Muscle layer of duodenum (tissue), 2 donors: ENCODE measurements at regions not wholly inside any gene's neighbourhood (a gene's known extent, or its start where the extent isn't known, plus 50 kb on each side); places are given as distances from the start of the nearest gene placed in this dataset.
"Not testable (repeated sequence)": the region's sequence is repeated elsewhere in the genome, so short reads cannot be mapped to it uniquely, and the experiment has no call there.

Experiments used
- H3K27ac ChIP-seq: one replicate; pipeline ENCODE4 v1.7.0; 2013; ENCODE audit warnings: mild to moderate bottlenecking, low read length
- H3K27me3 ChIP-seq: one replicate; pipeline ENCODE4 v1.7.0; 2013; ENCODE audit warnings: low read depth, mild to moderate bottlenecking, control low read depth, low read length
- H3K36me3 ChIP-seq, 2 donors: one replicate each; pipeline ENCODE4 v1.7.0; 2013; ENCODE audit warnings: low read length in 2 of 2, control low read depth in 1 of 2, mild to moderate bottlenecking in 1 of 2; ENCODE audit not compliant: insufficient read depth in 2 of 2, control insufficient read depth in 1 of 2
- H3K4me1 ChIP-seq, 2 donors: one replicate each; pipeline ENCODE4 v1.7.0; 2013; ENCODE audit warnings: low read length in 2 of 2, mild to moderate bottlenecking in 2 of 2, control low read depth in 1 of 2, moderate library complexity in 1 of 2; ENCODE audit not compliant: insufficient read depth in 2 of 2, control insufficient read depth in 1 of 2
- H3K4me3 ChIP-seq, 2 donors: one replicate each; pipeline ENCODE4 v1.7.0; 2013; ENCODE audit warnings: low read length in 2 of 2, low read depth in 1 of 2, mild to moderate bottlenecking in 1 of 2
- H3K9me3 ChIP-seq, 2 donors: one replicate each; pipeline ENCODE4 v1.7.0; 2013; ENCODE audit warnings: low read length in 2 of 2, control low read depth in 1 of 2, mild to moderate bottlenecking in 1 of 2; ENCODE audit not compliant: control insufficient read depth in 1 of 2
- donor health status: healthy.

DNA sequence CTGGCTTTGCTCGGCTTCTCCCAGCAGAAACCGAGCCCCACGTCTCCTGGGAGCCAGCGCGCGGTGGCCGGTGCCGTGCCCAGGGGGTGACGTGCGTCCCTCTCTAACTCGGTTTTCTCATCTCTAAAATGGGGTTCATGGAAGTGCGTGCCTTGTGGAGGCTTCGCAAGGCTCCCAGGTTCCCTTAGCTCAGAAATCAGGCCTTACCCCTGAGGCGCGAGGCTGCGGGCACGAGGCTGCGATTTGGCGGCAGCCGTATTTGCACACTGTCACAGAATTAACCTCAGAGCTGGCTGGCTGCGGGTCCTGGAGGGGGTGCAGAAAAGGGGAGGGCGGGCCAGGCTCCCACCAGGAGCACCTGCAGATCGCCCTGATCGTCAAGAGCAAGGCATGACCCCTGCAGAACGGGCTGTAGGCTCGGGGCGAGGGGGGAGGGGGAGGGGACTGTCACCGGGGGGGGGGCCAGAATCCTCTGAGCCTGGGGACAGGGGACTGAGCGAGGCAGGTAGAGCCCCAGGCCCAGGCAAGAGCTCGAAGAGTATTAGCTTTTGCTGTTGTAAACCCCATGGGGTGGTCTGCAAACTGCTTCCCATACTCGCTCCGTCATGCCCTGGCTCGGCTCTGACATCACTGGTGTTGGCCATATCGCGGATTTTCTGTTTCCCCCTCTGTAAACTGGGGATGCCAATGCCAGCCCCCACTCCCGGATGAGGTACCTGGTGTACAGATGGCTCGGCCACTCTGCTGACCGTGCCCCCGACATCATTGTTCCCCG lies 62.2 kb downstream of the CCNE1 start:
- no peaks in the 10 kb centered on the region for H3K27me3 ChIP-seq
- peaks cover 0 to 28% of the 10 kb centered on the region in 2 donors for H3K4me1 ChIP-seq
- no peaks in the 10 kb centered on the region for H3K9me3 ChIP-seq
- H3K36me3 ChIP-seq = no peaks in the 10 kb centered on the region
- H3K27ac ChIP-seq = no peak overlapping the region
- peak overlapping the region in 1 of 2 donors; percentile 66 for H3K4me3 ChIP-seq

DNA sequence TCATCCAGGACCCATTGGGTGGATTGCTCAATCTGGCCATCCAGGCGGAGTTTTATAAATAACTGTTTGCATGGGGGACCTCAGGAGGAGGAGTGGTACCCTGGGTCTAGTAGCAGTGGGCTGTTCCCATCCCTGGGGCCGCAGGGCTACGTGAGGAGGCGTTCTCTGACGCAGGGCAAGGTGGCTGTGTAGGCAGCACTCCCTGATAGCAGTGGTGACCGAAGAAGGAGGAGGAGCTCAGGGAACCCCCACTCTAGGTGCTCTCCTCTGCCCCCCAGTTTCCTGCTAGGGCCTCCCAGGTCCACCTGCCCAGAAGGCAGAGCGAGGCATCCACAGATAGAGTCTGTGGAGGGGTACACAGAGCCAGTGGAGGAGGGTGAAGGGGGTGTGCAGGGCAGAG lies 64.1 kb downstream of the CCNE1 start:
- no peak overlapping the region for H3K27ac ChIP-seq
- peaks cover 4% of the 10 kb centered on the region for H3K27me3 ChIP-seq

GRCh38 chr19:29876414-29876813 lies 64.6 kb downstream of the CCNE1 start:
- Histone ChIP-seq H3K4me1 (peaks cover 0 to 28% of the 10 kb centered on the region in 2 donors), H3K4me3 (no peak overlapping the region), H3K27ac (no peak overlapping the region), H3K27me3 (peaks cover 4% of the 10 kb centered on the region), H3K36me3 (no peaks in the 10 kb centered on the region), H3K9me3 (no peaks in the 10 kb centered on the region)

More for the DNA sequence above, 64.1 kb downstream of the CCNE1 start:
- peaks cover 0 to 28% of the 10 kb centered on the region in 2 donors for H3K4me1 ChIP-seq
- H3K4me3 ChIP-seq = no peak overlapping the region
- H3K36me3 ChIP-seq = no peaks in the 10 kb centered on the region
- H3K9me3 ChIP-seq = no peaks in the 10 kb centered on the region

- not testable (repeated sequence) for H3K9me3 ChIP-seq, H3K4me3 ChIP-seq, H3K27me3 ChIP-seq, H3K36me3 ChIP-seq, H3K27ac ChIP-seq
- peaks cover 0 to 28% of the 10 kb centered on the region in 2 donors for H3K4me1 ChIP-seq
Measured at GRCh38 chr19:29876908-29877307, 65.1 kb downstream of the CCNE1 start.

DNA sequence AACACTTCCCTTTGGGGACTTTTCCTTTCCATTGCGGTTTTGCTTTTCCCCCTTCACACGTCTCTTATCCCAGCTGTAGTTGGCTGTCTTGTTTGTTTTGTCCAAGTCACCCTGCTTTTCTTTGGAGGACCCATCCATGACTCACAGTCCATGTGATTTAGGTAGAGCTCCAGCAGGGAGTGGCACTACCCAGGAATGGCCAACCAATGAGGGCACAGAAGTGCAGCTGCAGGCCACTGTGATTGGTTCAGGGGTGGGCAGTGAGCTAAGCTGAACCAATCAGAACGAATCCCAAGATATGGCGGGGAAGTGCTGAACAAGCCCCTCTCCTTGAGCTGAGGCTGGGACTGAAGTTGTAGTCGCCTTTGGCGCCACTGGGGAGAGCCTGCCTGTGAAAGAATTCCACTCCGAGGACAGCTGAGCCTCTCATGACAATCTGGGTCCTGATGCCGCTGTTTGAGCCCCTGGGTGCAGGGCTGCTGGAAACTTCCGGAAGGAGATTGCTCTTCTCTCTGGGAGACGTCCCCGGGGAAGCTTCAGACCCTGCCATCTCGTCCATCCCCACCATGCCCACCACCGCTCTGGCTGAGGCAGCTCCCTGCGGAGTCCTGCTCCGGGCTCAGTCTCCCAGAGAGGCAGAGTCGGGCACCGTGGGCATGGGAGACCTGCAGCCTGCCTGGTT lies 62.9 kb upstream of the URI1 start:
- Histone ChIP-seq H3K36me3 (no peaks in the 10 kb centered on the region), H3K4me1 (peaks cover 0 to 9% of the 10 kb centered on the region in 2 donors), H3K27ac (no peak overlapping the region), H3K4me3 (no peak overlapping the region), H3K27me3 (peaks cover 4% of the 10 kb centered on the region), H3K9me3 (no peaks in the 10 kb centered on the region)

DNA sequence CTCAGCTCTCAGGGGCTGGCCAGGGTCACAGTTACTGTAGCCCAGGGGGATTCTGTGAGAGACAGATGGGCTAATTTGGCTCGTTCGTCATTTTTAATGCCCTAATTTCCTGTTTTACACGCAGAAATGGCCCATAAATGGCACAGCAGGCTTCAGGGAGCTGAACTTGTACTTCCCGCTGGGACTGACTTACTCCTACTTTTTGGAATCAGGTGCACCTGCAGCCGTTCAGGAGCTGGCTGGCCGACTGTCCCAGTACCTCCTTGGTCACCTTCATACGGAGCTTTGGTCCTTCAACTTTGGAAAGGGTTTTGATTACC lies 62.4 kb upstream of the URI1 start:
- H3K27ac ChIP-seq = no peak overlapping the region
- peaks cover 0 to 4% of the 10 kb centered on the region in 2 donors for H3K4me1 ChIP-seq
- no peaks in the 10 kb centered on the region for H3K36me3 ChIP-seq
- peaks cover 4% of the 10 kb centered on the region for H3K27me3 ChIP-seq
- H3K4me3 ChIP-seq = no peak overlapping the region
- H3K9me3 ChIP-seq = no peaks in the 10 kb centered on the region

DNA sequence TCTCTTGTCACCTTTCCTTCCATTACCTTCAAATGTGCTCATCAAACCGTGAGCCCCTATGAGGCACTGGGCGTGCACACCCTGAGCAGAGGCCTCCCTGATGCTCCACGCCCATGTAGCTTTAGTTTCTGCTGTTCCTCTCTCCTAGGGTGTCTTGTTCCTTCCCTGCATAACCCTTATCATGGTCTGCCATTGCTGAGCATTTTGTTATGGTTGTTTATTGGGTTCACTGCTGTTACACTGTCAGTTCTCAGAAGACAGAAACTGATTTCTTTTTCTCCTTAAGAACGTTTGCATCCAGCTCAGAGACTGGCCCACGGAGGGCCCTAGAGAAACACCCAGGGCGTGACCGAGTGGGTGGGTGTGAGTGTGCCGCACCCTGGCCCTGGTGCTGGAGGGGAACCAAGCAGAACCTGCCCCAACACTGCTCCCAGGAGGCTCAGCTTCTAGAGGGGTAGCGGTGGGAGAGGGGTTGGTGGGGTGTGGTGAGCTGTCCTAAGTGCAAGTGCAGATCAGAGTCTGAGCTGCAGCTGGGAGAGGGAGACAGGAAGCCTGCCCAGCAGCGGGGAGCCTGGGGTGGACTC lies 61.4 kb upstream of the URI1 start:
- H3K4me1 ChIP-seq = no peaks in the 10 kb centered on the region

DNA sequence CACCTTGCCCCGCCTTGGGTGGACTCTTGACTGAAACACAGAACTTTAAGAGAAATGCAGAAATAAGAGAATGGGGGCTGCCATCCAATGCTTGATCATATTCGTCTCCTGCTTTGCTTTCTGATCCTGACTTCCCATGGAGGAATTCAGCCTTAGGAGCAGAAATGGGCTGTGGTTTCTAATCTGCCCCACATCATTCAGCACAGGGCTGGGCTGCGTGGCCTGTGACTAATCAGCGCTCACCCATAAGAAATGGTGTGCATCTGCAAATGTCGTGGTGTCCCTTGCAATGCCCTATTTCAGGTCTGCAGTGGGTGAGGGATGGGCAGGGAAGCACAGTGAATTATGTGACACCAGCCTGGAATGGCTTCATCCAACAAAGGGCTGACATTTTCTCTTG lies 60.7 kb upstream of the URI1 start:
- no peak overlapping the region for H3K4me3 ChIP-seq
- peaks cover 4% of the 10 kb centered on the region for H3K27me3 ChIP-seq
- H3K27ac ChIP-seq = no peak overlapping the region
- no peaks in the 10 kb centered on the region for H3K9me3 ChIP-seq
- no peaks in the 10 kb centered on the region for H3K36me3 ChIP-seq
- H3K4me1 ChIP-seq = no peaks in the 10 kb centered on the region

More for the DNA sequence above, 61.4 kb upstream of the URI1 start:
- H3K27me3 ChIP-seq = peaks cover 4% of the 10 kb centered on the region
- no peaks in the 10 kb centered on the region for H3K36me3 ChIP-seq
- no peaks in the 10 kb centered on the region for H3K9me3 ChIP-seq
- no peak overlapping the region for H3K4me3 ChIP-seq
- no peak overlapping the region for H3K27ac ChIP-seq

DNA sequence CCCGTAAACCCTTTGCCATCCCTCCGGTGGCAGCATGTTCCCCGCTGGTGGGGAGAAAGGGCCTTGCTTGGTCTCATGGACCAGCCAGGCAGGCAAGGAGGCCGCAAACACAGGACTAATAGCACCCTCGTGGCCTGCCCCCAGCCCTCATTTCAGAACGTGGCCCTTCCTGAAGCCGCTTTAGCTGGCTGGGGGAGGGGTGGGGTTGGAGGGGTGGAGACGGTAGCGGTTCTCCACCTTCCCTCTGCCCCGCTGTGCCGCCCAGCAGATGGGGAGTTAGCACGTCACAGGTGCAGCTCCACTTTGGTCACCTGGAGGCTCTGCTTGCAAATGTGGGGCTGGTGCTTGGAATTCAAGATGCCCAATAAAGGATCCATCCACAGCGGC lies 59.3 kb upstream of the URI1 start:
- H3K36me3 ChIP-seq = no peaks in the 10 kb centered on the region
- no peak overlapping the region for H3K27ac ChIP-seq
- H3K27me3 ChIP-seq = peaks cover 4% of the 10 kb centered on the region
- H3K4me3 ChIP-seq = no peak overlapping the region
- no peaks in the 10 kb centered on the region for H3K4me1 ChIP-seq
- no peaks in the 10 kb centered on the region for H3K9me3 ChIP-seq

DNA sequence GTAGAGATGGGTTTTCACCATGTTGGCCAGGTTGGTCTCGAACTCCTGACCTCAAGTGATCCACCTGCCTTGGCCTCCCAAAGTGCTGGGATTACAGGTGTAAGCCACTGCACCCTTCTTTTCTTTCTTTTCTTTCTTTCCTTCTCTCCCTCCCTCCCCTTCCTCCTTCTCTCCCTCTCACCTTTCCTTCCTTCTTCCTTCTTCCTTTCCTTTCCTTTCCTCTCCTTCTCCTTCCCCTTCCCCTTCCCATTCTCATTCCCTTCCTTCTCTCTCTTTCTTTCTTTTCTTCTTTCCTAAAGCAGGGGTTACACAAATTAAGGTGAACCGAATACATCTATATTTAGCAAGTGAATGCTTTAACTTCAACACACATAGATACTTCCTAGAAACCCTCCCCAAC lies 58.0 kb upstream of the URI1 start:
- no peak overlapping the region for H3K27ac ChIP-seq
- H3K4me3 ChIP-seq = no peak overlapping the region
- peaks cover 4% of the 10 kb centered on the region for H3K27me3 ChIP-seq
- no peaks in the 10 kb centered on the region for H3K36me3 ChIP-seq
- no peaks in the 10 kb centered on the region for H3K9me3 ChIP-seq
- no peaks in the 10 kb centered on the region for H3K4me1 ChIP-seq

GRCh38 chr19:29884466-29884865 lies 57.6 kb upstream of the URI1 start:
- no peak overlapping the region for H3K4me3 ChIP-seq
- H3K9me3 ChIP-seq = no peaks in the 10 kb centered on the region
- peaks cover 4% of the 10 kb centered on the region for H3K27me3 ChIP-seq
- H3K27ac ChIP-seq = no peak overlapping the region
- H3K36me3 ChIP-seq = no peaks in the 10 kb centered on the region
- no peaks in the 10 kb centered on the region for H3K4me1 ChIP-seq
